HepG2 (cell line): ENCODE measurements at regions not wholly inside any gene's neighbourhood (a gene's known extent, or its start where the extent isn't known, plus 50 kb on each side); places are given as distances from the start of the nearest gene placed in this dataset.

Experiments
- ATAC-seq: fragments of 200-7000 bp; cut with Tn5 transposase; 3 replicates; pipeline ENCODE4 v1.9.1; 2020; ENCODE audit warnings: mild to moderate bottlenecking, moderate library complexity
- BruUV-seq: library from RNA; stranded (reverse); fragments of 400-500 nt; replicated peaks from 2 replicates; lab custom pipeline; 2021; lab: Mats Ljungman, UMichigan
- CTCF ChIA-PET: fragments of 300-600 bp; formaldehyde crosslinking; extraction: SDS; loops from one replicate; lab custom pipeline; 2021; ENCODE audit warnings: low total read pairs, inconsistent platforms, low intra/inter-chr PET ratio; lab: Yijun Ruan, JAX
- POLR2A ChIA-PET: fragments of 350-600 bp; sonication (Branson Sonifier 250); formaldehyde crosslinking; loops from one replicate; lab custom pipeline; 2020; ENCODE audit warnings: antibody characterized with exemption, inconsistent platforms; lab: Yijun Ruan, JAX
- DNase-seq: peaks from one replicate; pipeline ENCODE4 v3.0.0-alpha.2; 2015; ENCODE audit warnings: low spot score
- FAIRE-seq: peaks from 3 replicates; lab custom pipeline; 2011; peaks lifted over from hg19 to GRCh38; lab: Jason Lieb, UNC
- H2AFZ ChIP-seq: one replicate; pipeline ENCODE4 v1.6.1; 2011; ENCODE audit warnings: low read length, inconsistent platforms
- H3K27ac ChIP-seq: fragments of 300-600 bp; 3 replicates; pipeline ENCODE4 v1.8.0; 2011; ENCODE audit warnings: mixed run types, mild to moderate bottlenecking, mixed read lengths, low read length, inconsistent platforms; ENCODE audit not compliant: insufficient read depth; ENCODE audit errors: extremely low read length
- H3K27me3 ChIP-seq, 2 experiments: fragments of 200-600 bp in 1 of 2; 2 replicates in 1 of 2; 3 replicates in 1 of 2; pipeline versions ENCODE4 v1.6.0 to v1.8.0; 2011; ENCODE audit warnings: low read length in 2 of 2, mild to moderate bottlenecking in 2 of 2, moderate library complexity in 2 of 2, inconsistent platforms in 1 of 2; ENCODE audit not compliant: insufficient read depth in 2 of 2, control insufficient read depth in 1 of 2
- H3K36me3 ChIP-seq, 2 experiments: fragments of 200-600 bp in 1 of 2; replicated peaks in 1 of 2; 2 replicates in 1 of 2; 3 replicates in 1 of 2; pipeline versions ENCODE4 v1.5.1 to v1.8.0; 2011; ENCODE audit warnings: low read length in 2 of 2, inconsistent platforms in 1 of 2; ENCODE audit not compliant: insufficient read depth in 2 of 2, control insufficient read depth in 1 of 2
- H3K4me1 ChIP-seq: 2 replicates; pipeline ENCODE4 v1.5.1; 2012; ENCODE audit warnings: low read length, inconsistent platforms; ENCODE audit not compliant: insufficient read depth
- H3K4me2 ChIP-seq: 2 replicates; pipeline ENCODE4 v1.6.0; 2011; ENCODE audit warnings: low read depth, low read length, inconsistent platforms
- H3K4me3 ChIP-seq, 3 experiments: fragments of 200-600 bp in 1 of 3; sonication (generic), shearing (Covaris generic) in 1 of 3; replicated peaks in 1 of 3; 2 replicates each; pipeline ENCODE4 v1.5.1; 2011 to 2016; ENCODE audit warnings: low read length in 3 of 3, inconsistent platforms in 2 of 3, low read depth in 2 of 3, mild to moderate bottlenecking in 2 of 3, control low read depth in 1 of 3, mixed read lengths in 1 of 3; ENCODE audit not compliant: insufficient read depth in 1 of 3
- H3K79me2 ChIP-seq: one replicate; pipeline ENCODE4 v1.6.1; 2011; ENCODE audit warnings: low read length, inconsistent platforms; ENCODE audit not compliant: insufficient read depth
- H3K9ac ChIP-seq: 2 replicates; pipeline ENCODE4 v1.6.0; 2011; ENCODE audit warnings: mild to moderate bottlenecking, low read depth, low read length, inconsistent platforms; ENCODE audit not compliant: insufficient read depth
- H3K9me3 ChIP-seq: 2 replicates; pipeline ENCODE4 v1.5.1; 2012; ENCODE audit warnings: mild to moderate bottlenecking, low read length
- H4K20me1 ChIP-seq: 2 replicates; pipeline ENCODE4 v1.6.0; 2011; ENCODE audit warnings: inconsistent platforms, mild to moderate bottlenecking, low read length, moderate library complexity; ENCODE audit not compliant: insufficient read depth
- ARID5B ChIP-seq: IDR thresholded peaks from 2 replicates; pipeline ENCODE4 v1.4.0; 2020; ENCODE audit warnings: mild to moderate bottlenecking, missing genetic modification reagents
- CENPX ChIP-seq: sonication (generic); formaldehyde crosslinking; IDR thresholded peaks from 2 replicates; pipeline ENCODE4 v1.9.0; 2021; ENCODE audit warnings: mild to moderate bottlenecking, missing genetic modification reagents, moderate library complexity
- GFI1 ChIP-seq: sonication (generic); formaldehyde crosslinking; IDR thresholded peaks from 2 replicates; pipeline ENCODE4 v1.5.0; 2020; ENCODE audit warnings: missing genetic modification reagents, mild to moderate bottlenecking, borderline replicate concordance
- HES4 ChIP-seq: sonication (generic); formaldehyde crosslinking; IDR thresholded peaks from 2 replicates; pipeline ENCODE4 v1.9.0; 2021; ENCODE audit warnings: mild to moderate bottlenecking, missing genetic modification reagents, borderline replicate concordance
- KLF15 ChIP-seq: sonication (generic); formaldehyde crosslinking; IDR thresholded peaks from 2 replicates; pipeline ENCODE4 v1.8.1; 2023; ENCODE audit warnings: borderline replicate concordance, mild to moderate bottlenecking, inconsistent platforms, missing genetic modification reagents, mixed read lengths
- MIER2 ChIP-seq: IDR thresholded peaks from 2 replicates; pipeline ENCODE4 v1.6.1; 2016; ENCODE audit warnings: missing biosample characterization, missing genetic modification reagents
- REL ChIP-seq: sonication (generic); formaldehyde crosslinking; conservative IDR thresholded peaks from 2 replicates; pipeline ENCODE4 v1.8.0; 2022; ENCODE audit warnings: mild to moderate bottlenecking, missing genetic modification reagents, moderate library complexity
- RORA ChIP-seq: sonication (generic); formaldehyde crosslinking; IDR thresholded peaks from 2 replicates; pipeline ENCODE4 v1.5.0; 2020; ENCODE audit warnings: mild to moderate bottlenecking, missing genetic modification reagents, moderate library complexity
- SOX6 ChIP-seq, 2 experiments: fragments of 450-650 bp in 1 of 2; sonication (generic) in 1 of 2; formaldehyde crosslinking in 1 of 2; IDR thresholded peaks; 2 replicates each; pipeline versions ENCODE4 v1.4.0 to v1.6.1; 2017 to 2020; ENCODE audit warnings: antibody characterized with exemption in 1 of 2, mild to moderate bottlenecking in 1 of 2, missing genetic modification reagents in 1 of 2
- STAG1 ChIP-seq: sonication (generic); formaldehyde crosslinking; IDR thresholded peaks from 2 replicates; pipeline ENCODE4 v1.4.0; 2020; ENCODE audit warnings: missing genetic modification reagents
- SUZ12 ChIP-seq: fragments of 150-350 bp; IDR thresholded peaks from 2 replicates; pipeline ENCODE4 v1.6.1; 2014; ENCODE audit warnings: low read depth, low read length
- THAP7 ChIP-seq: sonication (generic); formaldehyde crosslinking; IDR thresholded peaks from 2 replicates; pipeline ENCODE4 v1.8.1; 2023; ENCODE audit warnings: mild to moderate bottlenecking, missing genetic modification reagents
- YEATS4 ChIP-seq: sonication (generic); formaldehyde crosslinking; IDR thresholded peaks from 2 replicates; pipeline ENCODE4 v1.4.0; 2020; ENCODE audit warnings: missing genetic modification reagents, borderline replicate concordance
- ZNF329 ChIP-seq: sonication (generic); formaldehyde crosslinking; IDR thresholded peaks from 2 replicates; pipeline ENCODE4 v1.9.0; 2021; ENCODE audit warnings: low read depth, mild to moderate bottlenecking, missing genetic modification reagents
- ZNF557 ChIP-seq: sonication (generic); formaldehyde crosslinking; IDR thresholded peaks from 2 replicates; pipeline ENCODE4 v1.4.0; 2020; ENCODE audit warnings: missing genetic modification reagents
- ZNF605 ChIP-seq: sonication (generic); formaldehyde crosslinking; IDR thresholded peaks from 2 replicates; pipeline ENCODE4 v1.8.0; 2022; ENCODE audit warnings: mild to moderate bottlenecking, missing genetic modification reagents
- WGBS: methylation state at CpG from one replicate; pipeline ENCODE4 v1.1.6; 2017; ENCODE audit warnings: low lambda C conversion rate; 5-methylcytosine and 5-hydroxymethylcytosine counted together
- in situ Hi-C: cut with HindIII; loops from 2 replicates; pipeline ENCODE4 v1.10.0; 2017; ENCODE audit warnings: low pct_unique_long_range_greater_than_20kb; ENCODE audit not compliant: extremely low pct_ligation_motif_present
- intact Hi-C: fragments of 100-400 bp; cut with micrococcal nuclease; formaldehyde crosslinking; loops from one replicate; pipeline ENCODE4 v1.10.0; 2022; ENCODE audit not compliant: unreplicated experiment

GRCh38 chr3:3633761-3634160, 165.5 kb upstream of the LRRN1 start:
- BruUV-seq: no TSS peak
- Histone ChIP-seq H3K4me3 (no peak overlapping the region), H3K36me3 (no peaks in the 10 kb centered on the region), H3K79me2 (no peaks in the 10 kb centered on the region), H4K20me1 (no peaks in the 10 kb centered on the region), H3K9ac (no peak overlapping the region), H2AFZ (no peak overlapping the region), H3K4me2 (no peak overlapping the region)
- POLR2A ChIA-PET: no interaction called here
- in situ Hi-C loops: no loop called here
- ATAC-seq (no peak), DNase-seq (no peak)
- CTCF ChIA-PET: no interaction called here
- WGBS: 7% methylated on average over 2 of the region's 2 CpGs
- intact Hi-C loops: no loop called here
- TF ChIP-seq REL (CRISPR knock-in tag) (no peak), ZNF557 (CRISPR knock-in tag) (no peak), KLF15 (CRISPR knock-in tag) (no peak), RORA (CRISPR knock-in tag) (no peak), ZNF605 (CRISPR knock-in tag) (no peak), ZNF329 (CRISPR knock-in tag) (no peak), STAG1 (CRISPR knock-in tag) (no peak), CENPX (CRISPR knock-in tag) (no peak)
- TF ChIP-seq, all 625 proteins: peak for 0
- FAIRE-seq: no peak
- no peaks in the 10 kb centered on the region for H3K9me3 ChIP-seq
- peaks cover 0 to 3% of the 10 kb centered on the region in 2 experiments; a peak in 1 of 5 replicates for H3K27me3 ChIP-seq
- no peaks in the 10 kb centered on the region for H3K4me1 ChIP-seq
- no peak overlapping the region for H3K27ac ChIP-seq

- Histone ChIP-seq H3K36me3 (no peaks in the 10 kb centered on the region), H3K4me1 (no peaks in the 10 kb centered on the region), H3K9me3 (no peaks in the 10 kb centered on the region), H4K20me1 (no peaks in the 10 kb centered on the region), H2AFZ (no peak overlapping the region), H3K27me3 (peaks cover 0 to 3% of the 10 kb centered on the region in 2 experiments; a peak in 1 of 5 replicates), H3K4me3 (no peak overlapping the region), H3K79me2 (no peaks in the 10 kb centered on the region), H3K4me2 (no peak overlapping the region), H3K27ac (no peak overlapping the region), H3K9ac (no peak overlapping the region)
- intact Hi-C loops: no loop called here
- BruUV-seq: no TSS peak
- ChIA-PET CTCF (no interaction called here), POLR2A (no interaction called here)
- no peak for FAIRE-seq
- 48% methylated on average over 2 of the region's 2 CpGs for WGBS
- in situ Hi-C loops: no loop called here
- no peak for ATAC-seq
- no peak for DNase-seq
- TF ChIP-seq SUZ12: no peak
- no peak for TF ChIP-seq HES4 (CRISPR knock-in tag)
- TF ChIP-seq GFI1 (CRISPR knock-in tag): no peak
- TF ChIP-seq MIER2 (CRISPR knock-in tag): no peak
- no peak for TF ChIP-seq ARID5B (CRISPR knock-in tag)
- TF ChIP-seq YEATS4 (CRISPR knock-in tag): no peak
- TF ChIP-seq SOX6 (IDR thresholded peaks at IDR 0.05): no peak
- TF ChIP-seq SOX6 (CRISPR knock-in tag; IDR thresholded peaks at IDR 0.05): no peak
- TF ChIP-seq THAP7 (CRISPR knock-in tag): no peak
Measured at GRCh38 chr3:3632449-3632848, 166.8 kb upstream of the LRRN1 start.
